ENCODE measurements at regions not wholly inside any gene's neighbourhood (a gene's known extent, or its start where the extent isn't known, plus 50 kb on each side); places are given as distances from the start of the nearest gene placed in this dataset.

DNA sequence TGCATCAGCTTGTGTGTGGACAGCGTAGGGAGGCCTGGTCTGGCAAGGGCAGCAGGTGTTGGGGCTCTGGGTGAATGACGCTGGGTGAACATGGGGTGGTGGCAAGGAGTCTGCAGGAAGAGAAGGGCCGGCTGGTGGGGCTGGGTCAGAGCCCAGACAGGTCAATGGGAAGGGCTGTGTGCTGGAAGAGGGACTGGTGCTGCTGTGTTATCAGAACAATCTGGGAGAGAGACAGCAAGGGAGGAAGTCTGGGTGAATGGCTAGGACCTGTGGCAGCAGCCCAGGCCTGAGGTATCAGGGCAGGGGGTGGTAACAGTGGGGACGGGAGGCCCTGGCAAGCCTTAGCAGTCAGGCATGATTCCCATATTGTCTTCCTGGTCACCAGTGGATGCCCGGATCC lies 206.7 kb downstream of the SNX19 start:
- H3K27ac ChIP-seq = no peak overlapping the region
- no peaks in the 10 kb centered on the region for H3K36me3 ChIP-seq
- H3K9me3 ChIP-seq = no peaks in the 10 kb centered on the region
- TF ChIP-seq, protein P1, sequence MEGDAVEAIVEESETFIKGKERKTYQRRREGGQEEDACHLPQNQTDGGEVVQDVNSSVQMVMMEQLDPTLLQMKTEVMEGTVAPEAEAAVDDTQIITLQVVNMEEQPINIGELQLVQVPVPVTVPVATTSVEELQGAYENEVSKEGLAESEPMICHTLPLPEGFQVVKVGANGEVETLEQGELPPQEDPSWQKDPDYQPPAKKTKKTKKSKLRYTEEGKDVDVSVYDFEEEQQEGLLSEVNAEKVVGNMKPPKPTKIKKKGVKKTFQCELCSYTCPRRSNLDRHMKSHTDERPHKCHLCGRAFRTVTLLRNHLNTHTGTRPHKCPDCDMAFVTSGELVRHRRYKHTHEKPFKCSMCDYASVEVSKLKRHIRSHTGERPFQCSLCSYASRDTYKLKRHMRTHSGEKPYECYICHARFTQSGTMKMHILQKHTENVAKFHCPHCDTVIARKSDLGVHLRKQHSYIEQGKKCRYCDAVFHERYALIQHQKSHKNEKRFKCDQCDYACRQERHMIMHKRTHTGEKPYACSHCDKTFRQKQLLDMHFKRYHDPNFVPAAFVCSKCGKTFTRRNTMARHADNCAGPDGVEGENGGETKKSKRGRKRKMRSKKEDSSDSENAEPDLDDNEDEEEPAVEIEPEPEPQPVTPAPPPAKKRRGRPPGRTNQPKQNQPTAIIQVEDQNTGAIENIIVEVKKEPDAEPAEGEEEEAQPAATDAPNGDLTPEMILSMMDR (IDR thresholded peaks at IDR 0.05) = no peak
- no peaks in the 10 kb centered on the region for H3K4me1 ChIP-seq
- no peaks in the 10 kb centered on the region for H3K27me3 ChIP-seq
- intact Hi-C loops (cut with DNase I) = no loop called here
- no peak for DNase-seq
- no peak overlapping the region for H3K4me3 ChIP-seq
- H3K9ac ChIP-seq (ENCODE audit: low read depth in 2 of 2, low read length in 2 of 2) = no peak overlapping the region

DNA sequence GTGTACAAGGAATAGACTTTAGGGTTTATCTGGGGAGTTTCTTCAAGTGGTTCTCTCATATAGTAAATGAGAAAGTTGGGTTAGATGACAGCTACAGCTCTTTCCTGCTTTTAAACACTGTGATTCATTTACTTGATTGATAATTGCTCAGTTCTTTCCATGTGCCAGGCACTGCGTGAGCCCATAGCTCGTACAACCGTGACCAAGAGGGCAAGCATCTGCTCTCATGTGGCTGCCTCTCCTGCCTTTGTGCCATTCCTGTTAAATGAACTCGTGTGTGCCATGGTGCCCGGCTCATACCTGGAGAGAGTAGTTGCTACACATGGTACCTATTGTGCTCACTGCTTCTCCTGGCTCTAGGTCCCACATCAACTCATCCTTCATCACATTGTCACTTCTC lies 206.3 kb downstream of the SNX19 start:
- Histone ChIP-seq H3K36me3 (no peaks in the 10 kb centered on the region), H3K4me1 (no peaks in the 10 kb centered on the region), H3K4me3 (no peak overlapping the region), H3K9me3 (no peaks in the 10 kb centered on the region), H3K27ac (no peak overlapping the region), H3K9ac (ENCODE audit: low read depth in 2 of 2, low read length in 2 of 2) (no peak overlapping the region), H3K27me3 (no peaks in the 10 kb centered on the region)
- intact Hi-C loops (cut with DNase I) = no loop called here
- TF ChIP-seq, protein P1 (IDR thresholded peaks at IDR 0.05) = no peak
- DNase-seq = no peak

DNA sequence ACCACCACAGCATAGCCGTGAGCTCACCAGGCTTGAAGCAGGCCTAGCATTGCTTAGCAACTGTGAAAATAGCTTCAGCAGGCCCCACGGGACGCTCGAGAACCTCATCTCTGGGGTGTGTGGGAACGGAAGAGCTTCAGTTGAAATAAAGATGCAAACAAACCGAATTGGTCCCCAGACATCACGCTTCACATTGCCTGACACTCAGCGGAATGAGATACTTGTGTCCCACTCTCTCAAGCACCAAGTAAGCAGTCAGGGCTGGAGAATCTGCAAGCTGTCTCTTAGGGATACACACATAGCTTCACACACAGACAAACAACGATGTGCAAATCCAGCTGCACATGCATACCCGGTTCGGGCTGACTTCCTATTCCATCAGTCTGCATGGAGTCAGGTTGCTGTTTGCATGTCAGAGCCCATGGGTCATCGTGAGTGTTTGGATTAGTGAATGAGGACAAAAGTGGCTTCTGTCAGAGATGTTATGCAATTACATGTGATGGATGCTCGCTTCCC lies 205.7 kb downstream of the SNX19 start:
- H3K27ac ChIP-seq = no peak overlapping the region
- H3K9me3 ChIP-seq = no peaks in the 10 kb centered on the region
- no peaks in the 10 kb centered on the region for H3K36me3 ChIP-seq
- H3K4me1 ChIP-seq = no peaks in the 10 kb centered on the region
- H3K9ac ChIP-seq (ENCODE audit: low read depth in 2 of 2, low read length in 2 of 2) = no peak overlapping the region
- H3K4me3 ChIP-seq = no peak overlapping the region
- DNase-seq = no peak
- TF ChIP-seq, protein P1 (IDR thresholded peaks at IDR 0.05) = no peak
- H3K27me3 ChIP-seq = no peaks in the 10 kb centered on the region
- intact Hi-C loops (cut with DNase I) = no loop called here

DNA sequence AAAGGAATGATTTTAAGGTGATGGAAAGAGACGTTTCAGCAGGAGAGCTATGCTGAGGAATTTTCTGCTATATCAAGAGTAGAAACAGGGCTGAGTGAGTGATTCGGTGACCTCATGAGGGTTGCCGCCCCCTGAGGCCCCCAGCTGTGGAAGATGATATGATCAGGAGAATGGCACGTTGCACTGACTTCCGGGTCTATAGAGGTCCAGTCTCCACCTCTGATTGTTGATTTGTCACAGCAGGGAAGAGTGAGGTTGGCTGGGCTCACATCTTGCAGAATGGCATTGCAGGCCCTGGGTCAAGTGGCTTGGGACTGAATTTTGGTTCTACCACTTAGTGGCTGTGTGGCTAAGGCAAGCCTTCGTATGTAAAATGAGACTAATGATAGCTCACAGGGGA lies 205.1 kb downstream of the SNX19 start:
- Histone ChIP-seq H3K4me3 (no peak overlapping the region), H3K27me3 (no peaks in the 10 kb centered on the region)
- no peak for DNase-seq

GRCh38 chr11:130712480-130712879 lies 203.8 kb downstream of the SNX19 start:
- intact Hi-C loops (cut with DNase I) = no loop called here
- Histone ChIP-seq H3K9me3 (no peaks in the 10 kb centered on the region), H3K27ac (no peak overlapping the region), H3K4me1 (no peaks in the 10 kb centered on the region), H3K36me3 (no peaks in the 10 kb centered on the region), H3K9ac (ENCODE audit: low read depth in 2 of 2, low read length in 2 of 2) (no peak overlapping the region), H3K4me3 (no peak overlapping the region), H3K27me3 (no peaks in the 10 kb centered on the region)
- TF ChIP-seq, protein P1 (IDR thresholded peaks at IDR 0.05) = no peak
- no peak for DNase-seq

More for the DNA sequence above, 205.1 kb downstream of the SNX19 start:
- no peaks in the 10 kb centered on the region for H3K9me3 ChIP-seq
- H3K36me3 ChIP-seq = no peaks in the 10 kb centered on the region
- intact Hi-C loops (cut with DNase I) = no loop called here
- H3K9ac ChIP-seq (ENCODE audit: low read depth in 2 of 2, low read length in 2 of 2) = no peak overlapping the region
- H3K27ac ChIP-seq = no peak overlapping the region
- no peaks in the 10 kb centered on the region for H3K4me1 ChIP-seq
- TF ChIP-seq, protein P1 (IDR thresholded peaks at IDR 0.05) = no peak
